ENCODE measurements at regions not wholly inside any gene's neighbourhood (a gene's known extent, or its start where the extent isn't known, plus 50 kb on each side); places are given as distances from the start of the nearest gene placed in this dataset.

GRCh38 chr5:3962113-3962512 lies 366.5 kb downstream of the IRX1 start:
- no peak for TF ChIP-seq CTCF (IDR thresholded peaks at IDR 0.05)
- TF ChIP-seq POLR2AphosphoS5 (IDR thresholded peaks at IDR 0.05): no peak
- TF ChIP-seq EP300 (IDR thresholded peaks at IDR 0.05): no peak
